ENCODE measurements at regions not wholly inside any gene's neighbourhood (a gene's known extent, or its start where the extent isn't known, plus 50 kb on each side); places are given as distances from the start of the nearest gene placed in this dataset.

DNA sequence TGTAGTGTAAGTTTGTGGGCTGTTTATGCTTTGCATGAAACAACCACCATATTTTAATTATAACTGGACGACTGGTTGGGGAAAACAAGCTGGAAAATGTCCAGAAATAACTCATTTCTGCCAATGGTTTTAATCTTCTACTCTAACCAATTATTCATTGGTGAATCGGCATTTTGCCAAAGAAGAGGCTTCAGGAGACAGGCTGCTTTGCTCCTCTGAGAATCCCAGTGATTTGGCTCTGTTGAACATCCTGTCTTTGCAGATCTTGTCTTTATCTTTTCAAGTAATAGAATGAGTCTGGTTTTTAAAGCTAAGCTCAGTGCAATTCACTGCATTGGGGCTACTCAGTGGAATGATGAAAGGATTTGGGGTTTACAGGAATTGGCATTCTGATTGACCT lies 109.6 kb downstream of the APOB start:
- TF ChIP-seq, protein P1, sequence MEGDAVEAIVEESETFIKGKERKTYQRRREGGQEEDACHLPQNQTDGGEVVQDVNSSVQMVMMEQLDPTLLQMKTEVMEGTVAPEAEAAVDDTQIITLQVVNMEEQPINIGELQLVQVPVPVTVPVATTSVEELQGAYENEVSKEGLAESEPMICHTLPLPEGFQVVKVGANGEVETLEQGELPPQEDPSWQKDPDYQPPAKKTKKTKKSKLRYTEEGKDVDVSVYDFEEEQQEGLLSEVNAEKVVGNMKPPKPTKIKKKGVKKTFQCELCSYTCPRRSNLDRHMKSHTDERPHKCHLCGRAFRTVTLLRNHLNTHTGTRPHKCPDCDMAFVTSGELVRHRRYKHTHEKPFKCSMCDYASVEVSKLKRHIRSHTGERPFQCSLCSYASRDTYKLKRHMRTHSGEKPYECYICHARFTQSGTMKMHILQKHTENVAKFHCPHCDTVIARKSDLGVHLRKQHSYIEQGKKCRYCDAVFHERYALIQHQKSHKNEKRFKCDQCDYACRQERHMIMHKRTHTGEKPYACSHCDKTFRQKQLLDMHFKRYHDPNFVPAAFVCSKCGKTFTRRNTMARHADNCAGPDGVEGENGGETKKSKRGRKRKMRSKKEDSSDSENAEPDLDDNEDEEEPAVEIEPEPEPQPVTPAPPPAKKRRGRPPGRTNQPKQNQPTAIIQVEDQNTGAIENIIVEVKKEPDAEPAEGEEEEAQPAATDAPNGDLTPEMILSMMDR (conservative IDR thresholded peaks at IDR 0.05) = no peak
- H3K27ac ChIP-seq = no peak overlapping the region

DNA sequence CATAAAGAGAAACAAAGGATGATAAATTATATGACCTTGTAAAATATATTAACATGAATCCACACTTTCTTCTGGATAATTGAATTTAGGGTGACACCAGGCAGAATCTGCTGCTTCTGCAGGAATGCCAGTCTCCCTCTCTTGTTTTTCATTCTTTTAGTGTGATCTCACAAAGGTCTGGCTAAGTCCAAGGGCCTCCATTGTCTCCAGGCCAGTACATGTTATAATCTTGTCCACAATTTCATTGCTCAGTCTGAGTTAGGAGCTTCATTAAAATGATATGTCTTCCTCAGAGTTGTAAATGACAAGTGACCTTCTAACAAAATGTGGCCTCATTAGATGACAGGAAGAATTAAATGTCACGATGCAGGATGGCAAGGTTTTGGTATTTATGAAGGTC lies 110.2 kb downstream of the APOB start:
- TF ChIP-seq, protein P1 (conservative IDR thresholded peaks at IDR 0.05) = no peak
- H3K27ac ChIP-seq = no peak overlapping the region

DNA sequence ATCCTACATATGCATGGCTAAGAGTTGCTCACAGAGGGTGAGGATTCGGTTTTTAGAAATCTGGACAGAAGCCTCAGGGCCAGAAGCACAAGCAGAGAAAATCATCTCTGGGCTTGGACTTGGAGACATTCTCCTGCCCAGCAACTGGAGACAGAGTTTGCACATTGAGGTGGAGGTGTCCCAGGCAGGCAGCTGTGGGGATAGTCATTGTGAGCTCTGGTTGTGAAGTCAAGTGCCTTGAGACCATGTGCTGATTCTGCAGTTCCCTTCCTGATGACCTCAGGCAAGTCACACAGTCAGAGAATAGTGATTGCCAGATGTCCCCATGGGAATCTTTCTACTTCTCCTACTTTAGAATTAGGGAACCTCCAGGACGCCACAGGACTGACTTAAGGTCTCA lies 108.4 kb upstream of the LDAH start:
- H3K27ac ChIP-seq = no peak overlapping the region
- TF ChIP-seq, protein P1 (conservative IDR thresholded peaks at IDR 0.05) = no peak

DNA sequence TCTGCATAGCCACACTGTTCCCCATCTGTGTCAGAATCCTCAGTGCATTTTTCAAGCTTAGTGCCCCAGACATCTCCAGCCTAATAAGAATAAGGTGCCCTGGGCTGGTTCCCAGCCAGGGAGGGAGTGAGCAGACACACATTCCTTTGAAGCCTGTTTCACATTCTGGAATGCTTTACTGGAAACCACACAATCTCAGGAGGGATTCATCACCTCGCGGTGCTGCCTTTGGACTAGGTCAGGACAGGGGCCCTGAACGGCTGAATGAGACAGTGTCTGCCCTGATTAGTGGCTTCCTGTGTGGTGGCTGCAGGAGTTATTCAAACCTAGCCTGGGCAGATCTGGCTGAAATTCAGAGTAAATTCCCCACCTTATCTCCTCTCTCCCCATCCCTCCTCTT lies 108.0 kb upstream of the LDAH start:
- no peak overlapping the region for H3K27ac ChIP-seq
- TF ChIP-seq, protein P1 (conservative IDR thresholded peaks at IDR 0.05) = no peak

DNA sequence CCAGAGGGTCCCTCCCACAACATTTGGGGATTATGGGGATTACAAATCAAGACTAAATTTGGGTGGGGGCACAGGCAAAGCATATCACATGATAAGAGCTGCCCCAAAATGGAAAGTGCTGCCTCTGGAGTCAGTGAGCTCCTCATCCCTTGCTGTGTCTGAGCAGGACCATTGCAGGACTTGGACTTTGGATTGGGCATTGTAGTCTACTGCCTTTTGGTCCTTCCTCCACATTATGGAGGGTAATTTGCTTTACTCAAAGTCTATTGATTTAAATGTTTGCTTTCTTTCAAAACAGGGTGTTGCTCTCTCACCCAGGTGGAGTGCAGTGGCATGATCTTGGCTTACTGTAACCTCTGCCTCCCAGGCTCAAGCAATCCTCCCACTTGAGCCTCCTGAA lies 106.8 kb upstream of the LDAH start:
- no peak overlapping the region for H3K27ac ChIP-seq

DNA sequence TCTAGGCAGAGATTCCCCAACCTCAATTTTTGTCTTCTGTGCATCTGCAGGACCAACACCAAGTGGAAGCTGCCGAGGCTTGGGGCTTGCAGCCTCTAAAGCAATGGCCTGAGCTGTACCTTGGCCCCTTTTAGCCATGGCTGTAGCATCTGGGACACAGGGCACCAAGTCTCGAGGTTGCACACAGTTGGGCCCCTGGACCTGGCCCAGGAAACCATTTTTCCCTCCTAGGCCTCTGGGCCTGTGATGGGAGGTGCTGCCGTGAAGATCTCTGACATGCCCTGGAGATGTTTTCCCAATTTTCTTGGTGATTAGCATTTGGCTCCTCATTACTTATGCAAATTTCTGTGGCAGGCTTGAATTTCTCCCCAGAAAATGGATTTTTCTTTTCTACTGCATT lies 105.7 kb upstream of the LDAH start:
- TF ChIP-seq, protein P1 (conservative IDR thresholded peaks at IDR 0.05) = no peak

More for the DNA sequence above, 106.8 kb upstream of the LDAH start:
- TF ChIP-seq, protein P1 (conservative IDR thresholded peaks at IDR 0.05) = no peak

DNA sequence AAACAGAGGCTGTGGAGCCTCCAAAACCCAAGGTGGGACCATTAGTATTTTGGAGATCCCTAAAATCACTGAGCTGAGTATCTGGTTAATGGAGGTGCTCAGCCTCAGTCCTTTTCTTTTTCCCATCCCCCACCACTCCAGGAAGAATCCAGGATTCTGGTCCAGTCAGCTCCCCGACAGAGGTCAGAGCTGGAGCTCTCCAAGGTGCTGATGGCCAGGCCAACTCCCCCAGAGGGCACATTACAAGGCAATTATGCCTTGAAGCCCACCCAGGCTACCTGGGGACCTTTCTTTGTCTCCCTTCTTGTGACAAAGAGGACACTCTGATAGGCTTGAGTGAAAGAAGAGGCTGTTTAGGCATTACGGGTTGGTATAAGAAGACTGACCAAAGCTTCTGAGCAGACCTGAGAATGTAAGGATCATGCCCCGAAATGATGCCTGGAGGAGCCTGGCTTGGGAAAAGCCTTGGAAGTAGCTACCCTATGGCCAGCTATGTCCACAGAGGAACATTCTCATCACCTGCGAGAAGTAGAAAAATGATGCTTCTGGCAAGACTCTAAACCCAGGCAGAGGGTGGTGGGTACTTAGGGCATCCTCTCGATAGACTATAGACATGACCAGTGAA lies 102.5 kb upstream of the LDAH start:
- TF ChIP-seq, protein P1 (conservative IDR thresholded peaks at IDR 0.05) = no peak
- no peak overlapping the region for H3K27ac ChIP-seq

More for the DNA sequence above, 105.7 kb upstream of the LDAH start:
- H3K27ac ChIP-seq = no peak overlapping the region

Measured in VCaP (cell line).